Kidney epithelial cell (primary cell): ENCODE measurements at regions not wholly inside any gene's neighbourhood (a gene's known extent, or its start where the extent isn't known, plus 50 kb on each side); places are given as distances from the start of the nearest gene placed in this dataset.
"Not testable (repeated sequence)": the region's sequence is repeated elsewhere in the genome, so short reads cannot be mapped to it uniquely, and the experiment has no call there.

Experiments
- DNase-seq: peaks from one replicate; pipeline ENCODE4 v3.0.0-alpha.2; 2010; ENCODE audit warnings: low read depth
- H3K27me3 ChIP-seq: 2 replicates; pipeline ENCODE4 v1.6.0; 2011; ENCODE audit warnings: low read length; ENCODE audit not compliant: control insufficient read depth, insufficient read depth
- H3K36me3 ChIP-seq: 2 replicates; pipeline ENCODE4 v1.5.1; 2011; ENCODE audit warnings: low read length; ENCODE audit not compliant: control insufficient read depth, insufficient read depth
- H3K4me3 ChIP-seq: 2 replicates; pipeline ENCODE4 v1.5.1; 2011; ENCODE audit warnings: low read depth, mild to moderate bottlenecking, control low read depth, low read length
- CTCF ChIP-seq: IDR thresholded peaks from 2 replicates; pipeline ENCODE4 v1.5.1; 2011; ENCODE audit warnings: mild to moderate bottlenecking, moderate library complexity, low read length, control low read depth, inconsistent platforms; ENCODE audit not compliant: insufficient read depth, poor library complexity, severe bottlenecking

GRCh38 chr13:50646070-50646469 is 197.4 kb downstream of the DLEU7 start:
- DNase-seq = no peak
- Histone ChIP-seq H3K27me3 (no peaks in the 10 kb centered on the region), H3K4me3 (no peak overlapping the region), H3K36me3 (no peaks in the 10 kb centered on the region)
- no peak for TF ChIP-seq CTCF

- DNase-seq = no peak
- Histone ChIP-seq H3K4me3 (no peak overlapping the region), H3K36me3 (no peaks in the 10 kb centered on the region), H3K27me3 (no peaks in the 10 kb centered on the region)
- TF ChIP-seq CTCF = no peak
Measured at GRCh38 chr13:50649211-50649610, 194.3 kb downstream of the DLEU7 start.

GRCh38 chr13:50650592-50651504 is 192.6 kb downstream of the DLEU7 start:
- no peak for TF ChIP-seq CTCF
- H3K36me3 ChIP-seq = no peaks in the 10 kb centered on the region
- peak; percentile 26 for DNase-seq
- no peaks in the 10 kb centered on the region for H3K27me3 ChIP-seq
- no peak overlapping the region for H3K4me3 ChIP-seq

- Histone ChIP-seq H3K27me3 (no peaks in the 10 kb centered on the region), H3K4me3 (no peak overlapping the region), H3K36me3 (no peaks in the 10 kb centered on the region)
- DNase-seq = no peak
- TF ChIP-seq CTCF = no peak
Measured at GRCh38 chr13:50651922-50652321, 191.6 kb downstream of the DLEU7 start.

- TF ChIP-seq CTCF = no peak
- no peak for DNase-seq
- Histone ChIP-seq H3K4me3 (no peak overlapping the region), H3K36me3 (no peaks in the 10 kb centered on the region), H3K27me3 (no peaks in the 10 kb centered on the region)
Measured at GRCh38 chr13:50654331-50654730, 189.2 kb downstream of the DLEU7 start.

- not testable (repeated sequence) for H3K36me3 ChIP-seq, DNase-seq, H3K27me3 ChIP-seq, H3K4me3 ChIP-seq
Measured at GRCh38 chr13:50661881-50662280, 181.6 kb downstream of the DLEU7 start.
